T-helper 2 cell treated with Interferon-gamma antibody and Interleukin-4, amounts not matched to agents 100 ng/mL and 5 ng/mL, for 36 hours (primary cell): ENCODE measurements at regions not wholly inside any gene's neighbourhood (a gene's known extent, or its start where the extent isn't known, plus 50 kb on each side); places are given as distances from the start of the nearest gene placed in this dataset.

ENCODE experiments used
- intact Hi-C: fragments of 100-400 bp; cut with micrococcal nuclease; formaldehyde crosslinking; loops from one replicate; pipeline ENCODE4 v1.15.1; 2023

DNA sequence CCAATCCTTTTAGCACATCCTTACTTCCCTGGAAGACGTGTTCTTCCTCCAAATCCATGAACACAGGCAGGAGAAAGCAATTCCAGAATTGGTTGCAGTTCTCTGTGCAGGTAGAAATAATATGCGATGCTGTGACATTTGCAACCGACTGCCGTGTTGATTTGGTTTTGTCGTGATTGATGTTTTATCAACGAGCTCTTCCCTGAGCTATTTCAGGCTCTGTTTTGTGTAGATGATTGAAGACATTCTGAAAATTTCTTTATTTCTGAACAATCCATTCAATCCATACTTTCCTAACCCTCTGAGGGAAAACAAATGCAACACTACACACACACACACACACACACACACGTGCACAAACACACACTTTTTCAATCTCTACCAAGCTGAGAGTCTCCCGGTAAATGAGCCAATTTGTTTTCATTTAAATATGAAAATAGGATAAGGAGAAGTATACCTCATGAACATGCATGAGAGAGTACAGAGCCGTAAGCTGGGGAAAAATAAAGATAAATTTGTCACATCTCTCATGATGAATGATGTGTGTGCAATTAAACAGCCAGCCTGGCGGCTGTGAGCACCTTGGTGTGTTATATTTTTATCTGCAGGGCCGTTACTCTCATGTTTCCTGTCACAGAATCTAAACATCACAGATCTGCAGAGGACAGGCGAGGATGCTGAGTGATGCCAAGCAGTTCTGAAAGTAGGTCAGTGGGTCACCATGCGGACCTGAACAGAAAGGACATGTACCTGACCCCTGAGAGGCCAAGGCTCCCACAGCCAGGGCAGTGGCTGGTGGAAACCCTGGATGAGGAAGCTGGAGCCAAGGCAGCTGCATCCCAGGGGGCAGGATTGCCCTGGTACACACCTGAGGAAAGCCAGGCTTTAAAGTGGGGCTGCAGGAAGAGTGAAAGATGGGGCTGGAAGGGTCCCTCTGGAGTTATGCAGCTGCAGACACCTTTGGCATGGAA lies 64.8 kb downstream of the PDCL3 start:
- intact Hi-C loops = no loop called here

DNA sequence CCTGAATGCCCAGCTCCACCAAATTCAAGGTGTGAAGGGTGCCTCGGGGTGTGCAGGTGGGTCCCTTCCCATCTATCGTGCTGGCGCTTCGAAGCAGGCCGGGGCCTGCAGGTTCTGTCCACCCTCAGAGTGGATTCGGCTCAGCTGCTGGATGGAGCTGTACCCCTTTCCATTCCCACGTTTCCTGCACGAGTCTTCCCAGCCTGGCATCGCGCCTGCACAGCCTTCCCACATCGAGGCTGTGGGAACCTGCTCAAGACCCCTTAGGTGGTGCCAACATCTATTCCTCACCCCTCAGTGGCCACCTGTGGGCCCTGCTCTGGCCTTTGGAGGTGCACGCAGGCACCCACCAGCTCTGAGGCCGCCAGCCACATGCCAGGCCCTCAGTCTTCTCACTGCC lies 65.7 kb downstream of the PDCL3 start:
- intact Hi-C loops = no loop called here

GRCh38 chr2:100629309-100629708 lies 66.5 kb downstream of the PDCL3 start:
- intact Hi-C loops = no loop called here

DNA sequence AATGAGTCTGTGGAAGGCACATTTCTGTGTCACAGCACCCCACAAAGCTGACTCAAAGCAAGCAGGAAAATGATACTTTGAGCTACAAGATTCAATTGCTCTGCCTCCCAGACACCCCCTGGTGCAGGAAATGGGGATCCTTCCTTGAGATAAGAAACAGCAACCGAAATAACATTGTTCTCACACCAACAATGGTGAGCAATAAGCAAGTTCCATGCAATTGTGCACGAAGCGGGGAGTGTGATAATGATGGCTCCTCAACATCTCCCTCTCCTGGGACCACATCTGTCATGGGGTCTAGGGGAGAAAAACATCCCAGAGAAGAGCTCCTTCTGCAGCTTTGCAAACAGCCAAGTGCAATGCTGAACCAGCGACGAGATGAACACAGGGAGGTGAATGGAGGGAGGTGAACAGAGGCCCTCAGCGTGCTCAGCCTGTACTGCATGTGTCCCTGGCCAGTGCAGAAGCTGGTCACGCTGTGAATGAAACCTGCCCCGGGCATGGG lies 67.7 kb downstream of the PDCL3 start:
- intact Hi-C loops = loop anchor here (1.0 kb wide), 1 partner anchor 14 kb away; no protein-coding TSS in a partner anchor

DNA sequence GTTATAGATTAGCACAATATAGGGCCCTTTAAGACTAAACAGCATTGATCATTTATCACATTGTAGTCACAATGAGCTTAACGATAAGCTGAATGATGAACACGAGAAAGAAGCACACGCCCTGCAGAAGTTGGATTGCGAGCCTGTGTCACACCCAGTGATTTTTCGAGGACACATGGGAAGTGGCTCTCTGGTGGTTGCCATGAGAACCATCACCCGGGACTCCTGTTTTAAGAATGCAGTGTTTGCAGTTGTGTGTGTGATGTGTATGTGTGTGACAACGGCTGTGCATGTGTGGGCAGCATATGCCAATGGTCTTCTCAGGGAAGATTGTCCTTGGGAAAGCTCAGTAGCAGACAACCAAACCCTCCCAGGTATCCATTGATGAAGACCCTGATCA lies 69.2 kb downstream of the PDCL3 start:
- intact Hi-C loops = no loop called here

- intact Hi-C loops = no loop called here
Observed at GRCh38 chr2:100632759-100633158, 70.0 kb downstream of the PDCL3 start.

DNA sequence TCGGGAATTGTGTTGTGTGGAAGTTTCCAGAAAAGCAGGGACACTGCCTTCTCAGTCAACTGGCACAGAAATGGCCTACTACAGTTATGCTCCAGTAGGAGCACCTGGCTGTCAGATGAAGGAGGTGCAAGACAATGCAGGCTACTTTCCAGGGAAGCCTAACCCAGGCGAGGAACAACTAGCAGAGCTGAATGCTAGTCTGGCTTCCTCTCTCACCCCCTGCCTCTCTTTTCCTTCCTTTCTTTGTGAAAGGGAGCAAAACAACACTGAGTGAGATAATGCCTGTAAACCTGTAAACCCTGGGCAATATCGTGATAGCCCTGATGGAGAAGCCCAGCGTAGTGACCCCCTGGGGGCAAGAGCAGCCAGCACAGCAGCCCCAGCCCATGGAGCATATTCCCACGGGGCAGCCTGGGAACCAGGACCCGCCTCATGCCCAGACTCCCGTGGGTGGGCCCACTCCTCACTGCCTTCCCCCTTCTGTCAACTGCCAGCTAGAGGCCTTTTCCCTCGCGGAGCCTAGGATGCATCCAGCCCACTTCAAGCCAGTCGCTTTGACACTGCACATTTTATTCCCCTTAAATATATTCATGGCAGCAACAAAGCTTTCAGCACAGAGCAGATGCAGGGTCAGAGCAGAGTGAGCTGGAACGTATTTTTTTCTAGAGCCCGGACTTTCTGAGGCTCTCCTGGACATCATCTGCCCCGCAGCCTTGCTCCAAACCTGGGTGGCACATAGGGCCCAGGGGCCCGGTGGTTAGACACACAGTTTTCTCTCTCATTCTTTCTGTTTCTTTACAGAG lies 77.0 kb downstream of the PDCL3 start:
- intact Hi-C loops = no loop called here

GRCh38 chr2:100640431-100641124 lies 77.8 kb downstream of the PDCL3 start:
- intact Hi-C loops = no loop called here

GRCh38 chr2:100641125-100641435 lies 78.3 kb downstream of the PDCL3 start:
- intact Hi-C loops = no loop called here

DNA sequence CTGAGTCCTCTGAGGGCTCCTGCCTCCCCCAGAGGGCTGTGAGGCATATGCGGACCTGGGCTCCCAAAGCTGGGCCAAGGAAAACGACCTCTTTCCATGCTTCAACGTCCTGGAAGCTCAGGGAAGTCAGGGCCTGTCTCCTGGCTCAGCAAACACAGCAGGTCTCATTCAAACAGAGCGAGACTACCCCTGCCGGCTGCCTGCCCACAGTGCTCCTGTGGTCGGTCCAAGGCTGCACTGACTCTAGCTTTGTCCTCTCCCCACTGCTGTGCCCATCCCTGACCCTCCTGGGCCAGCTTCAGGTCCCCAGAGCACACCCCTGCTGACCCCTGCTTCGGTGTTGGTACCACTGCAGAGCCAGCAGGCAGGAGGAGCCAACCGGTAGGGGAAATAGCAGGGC lies 79.6 kb downstream of the PDCL3 start:
- intact Hi-C loops = no loop called here

DNA sequence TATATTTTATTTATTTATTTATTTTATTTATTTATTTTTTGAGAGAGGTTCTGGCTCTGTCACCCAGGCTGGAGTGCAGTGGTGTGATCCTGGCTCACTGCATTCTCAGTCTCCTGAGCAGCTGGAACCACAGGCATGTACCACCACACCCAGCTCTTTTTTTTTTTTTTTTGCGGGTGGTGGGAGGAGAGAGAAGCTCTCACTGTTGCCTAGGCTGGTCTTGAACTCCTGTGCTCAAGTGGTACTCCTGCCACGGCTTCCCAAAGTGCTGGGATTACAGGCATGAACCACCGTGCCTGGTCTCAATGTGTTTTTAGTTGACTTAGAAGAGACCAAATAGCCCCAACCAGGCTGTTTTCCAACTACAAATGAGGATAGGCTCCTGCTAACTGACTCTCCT lies 80.7 kb downstream of the PDCL3 start:
- intact Hi-C loops = no loop called here

DNA sequence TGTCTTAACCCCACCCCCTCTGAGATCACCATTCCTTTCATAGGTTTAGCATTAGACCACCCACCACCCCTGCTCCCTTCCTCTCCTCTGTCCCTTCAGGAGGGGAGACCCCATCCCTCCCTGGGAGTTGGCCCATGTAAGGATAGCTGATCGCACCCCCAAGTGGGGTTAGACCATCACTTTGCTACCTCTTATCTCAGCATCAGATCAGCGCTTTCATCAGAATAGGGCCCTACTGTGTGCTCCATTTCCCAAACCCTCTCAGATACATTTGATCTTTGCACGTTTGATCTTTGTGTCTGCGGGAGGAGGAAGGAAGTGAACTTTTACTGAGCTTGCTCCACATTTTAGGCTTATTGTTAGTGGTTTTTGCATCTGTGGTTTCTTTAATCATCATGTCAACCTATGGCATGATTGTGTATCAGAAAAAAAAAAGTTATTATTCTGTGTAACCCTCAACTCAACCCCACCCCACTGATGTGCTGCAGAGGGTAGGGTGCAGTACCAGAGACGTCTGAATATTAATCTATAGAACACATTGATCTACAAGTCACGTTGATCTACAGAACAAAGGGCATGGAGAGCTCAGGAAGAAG lies 81.2 kb downstream of the PDCL3 start:
- intact Hi-C loops = loop anchor here (1.0 kb wide), 2 partner anchors 14 to 34 kb away; no protein-coding TSS in a partner anchor

DNA sequence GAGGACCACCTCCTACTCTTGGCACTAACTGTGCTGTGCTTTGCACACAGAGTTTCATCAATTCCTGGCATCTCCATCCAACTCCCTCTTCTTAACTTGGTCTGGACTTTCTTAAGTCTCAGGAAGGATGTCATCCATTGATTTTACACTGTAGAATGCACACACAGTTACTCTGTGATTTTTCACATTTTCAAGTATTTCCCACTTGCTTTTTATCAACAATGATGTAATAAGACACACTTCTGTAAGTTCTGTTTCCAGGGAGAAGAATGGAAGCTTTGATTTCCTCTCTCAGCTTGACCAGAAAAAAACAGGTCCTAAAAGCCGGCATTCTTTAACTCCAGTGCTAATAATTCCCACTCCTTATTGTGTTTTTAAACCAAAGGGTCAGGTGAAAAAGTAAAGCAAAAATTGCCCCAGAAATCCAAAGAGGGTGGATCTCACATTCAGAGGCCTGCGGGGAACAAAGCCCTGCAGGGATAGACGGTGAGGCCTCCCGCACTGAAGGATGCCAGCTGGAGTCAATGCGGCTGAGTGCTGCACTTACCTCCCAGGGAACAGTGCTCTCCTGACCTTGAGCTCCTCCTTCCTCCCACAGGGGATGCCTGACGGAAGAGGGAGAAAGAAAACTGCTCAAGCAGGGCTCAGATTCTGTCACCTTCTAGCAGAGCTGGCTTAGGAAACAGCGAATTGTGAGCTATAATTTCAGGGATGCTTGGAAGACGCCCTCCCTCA lies 83.1 kb downstream of the PDCL3 start:
- intact Hi-C loops = no loop called here

- intact Hi-C loops = no loop called here
Observed at GRCh38 chr2:100647709-100648108, 84.9 kb downstream of the PDCL3 start.

- intact Hi-C loops = no loop called here
Observed at GRCh38 chr2:100650151-100650550, 87.4 kb downstream of the PDCL3 start.

- intact Hi-C loops = no loop called here
Observed at GRCh38 chr2:100653449-100654035, 90.7 kb downstream of the PDCL3 start.

DNA sequence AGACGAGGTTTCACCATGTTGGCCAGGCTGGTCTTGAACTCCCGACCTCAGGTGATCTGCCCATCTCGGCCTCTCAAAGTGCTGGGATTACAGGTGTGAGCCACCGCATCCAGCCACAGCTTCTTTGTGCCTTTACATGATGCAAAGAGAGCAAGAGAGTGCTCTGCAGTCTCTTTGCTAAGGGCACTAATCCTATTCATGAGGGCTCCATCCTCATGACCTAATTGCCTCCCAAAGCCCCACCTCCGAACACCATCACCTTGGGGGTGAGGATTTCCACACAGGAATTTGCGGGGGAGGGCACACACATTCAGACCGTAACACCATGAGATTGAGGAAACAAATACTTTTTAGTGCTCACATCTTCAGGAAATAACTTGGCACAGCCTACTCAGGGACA lies 91.8 kb downstream of the PDCL3 start:
- intact Hi-C loops = no loop called here

DNA sequence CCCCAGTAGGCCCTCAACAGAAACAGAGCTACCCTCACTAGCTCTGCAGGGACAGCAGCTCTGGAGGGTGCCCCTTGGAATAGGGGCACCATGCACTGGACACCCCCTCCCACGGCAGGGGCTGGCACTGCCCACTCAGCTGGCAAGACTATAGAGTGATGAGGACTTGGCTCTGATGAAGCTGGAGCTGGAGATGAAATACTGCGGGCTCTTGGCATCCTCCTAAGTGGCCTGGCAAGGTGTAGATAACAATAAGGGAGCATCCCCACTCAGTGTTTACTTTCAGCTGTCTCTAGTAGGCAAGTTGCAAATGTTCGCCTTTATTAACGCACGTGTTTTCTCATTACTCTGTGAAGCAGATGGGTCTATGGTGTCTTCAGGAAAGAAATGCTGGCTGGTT lies 92.7 kb downstream of the PDCL3 start:
- intact Hi-C loops = no loop called here

DNA sequence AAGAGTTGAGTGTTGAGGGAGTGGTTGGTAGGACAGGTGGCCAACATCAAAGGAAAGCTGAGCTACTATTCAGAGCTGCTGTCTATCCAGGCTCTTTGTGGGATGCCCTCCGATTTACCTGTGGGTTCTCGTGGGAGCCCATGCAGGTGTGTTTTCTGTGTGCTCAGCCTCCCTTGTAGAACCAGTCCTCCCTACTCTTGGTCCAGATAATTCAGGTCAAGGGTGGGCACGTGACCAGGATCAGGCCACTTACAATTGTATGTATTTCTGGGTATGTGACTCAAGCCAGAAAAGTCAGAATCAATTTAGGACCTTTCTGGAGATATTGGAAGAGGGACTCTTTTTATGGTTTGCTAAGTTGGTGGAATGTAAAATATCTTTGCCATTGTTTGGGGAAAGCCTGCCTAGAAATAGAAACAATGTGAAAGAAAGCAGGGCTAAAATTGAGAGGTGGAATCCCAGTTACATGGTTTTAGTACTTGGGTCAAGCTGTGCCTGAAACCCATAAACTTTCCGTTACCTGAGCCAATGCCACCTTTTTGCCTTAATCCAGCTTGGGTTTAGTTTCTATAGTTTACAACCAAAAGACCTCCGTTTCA lies 93.2 kb downstream of the PDCL3 start:
- intact Hi-C loops = no loop called here

DNA sequence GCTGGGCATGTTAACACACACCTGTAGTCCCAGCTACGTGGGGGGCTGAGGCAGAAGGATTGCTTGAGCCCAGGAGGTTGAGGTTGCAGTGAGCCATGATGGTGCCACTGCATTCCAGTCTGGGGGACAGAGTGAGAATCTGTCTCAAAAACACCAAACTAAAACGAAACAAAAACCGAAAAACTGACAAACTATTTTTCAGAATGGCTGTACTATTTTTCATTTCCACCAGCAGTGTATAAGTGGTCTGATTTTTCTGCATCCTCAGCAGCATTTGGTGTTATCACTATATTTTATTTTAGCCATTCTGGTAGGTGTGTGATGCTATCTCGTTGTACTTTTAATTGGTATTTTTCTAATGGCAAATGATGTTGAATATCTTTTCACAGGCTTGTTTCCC lies 95.2 kb downstream of the PDCL3 start:
- intact Hi-C loops = no loop called here
